Epithelial cell of proximal tubule (primary cell): ENCODE measurements at regions not wholly inside any gene's neighbourhood (a gene's known extent, or its start where the extent isn't known, plus 50 kb on each side); places are given as distances from the start of the nearest gene placed in this dataset.
"Not testable (repeated sequence)": the region's sequence is repeated elsewhere in the genome, so short reads cannot be mapped to it uniquely, and the experiment has no call there.

Experiments
- DNase-seq: peaks from one replicate; pipeline ENCODE4 v3.0.0-alpha.2; 2011; ENCODE audit warnings: low read depth
- H3K4me3 ChIP-seq: 2 replicates; pipeline ENCODE4 v1.5.1; 2011; ENCODE audit warnings: low read depth, mild to moderate bottlenecking, low read length
- TF ChIP-seq, protein P1 (sequence below): conservative IDR thresholded peaks from 2 replicates; pipeline ENCODE4 v1.5.1; 2012; ENCODE audit warnings: low read depth, mild to moderate bottlenecking, low read length

DNA sequence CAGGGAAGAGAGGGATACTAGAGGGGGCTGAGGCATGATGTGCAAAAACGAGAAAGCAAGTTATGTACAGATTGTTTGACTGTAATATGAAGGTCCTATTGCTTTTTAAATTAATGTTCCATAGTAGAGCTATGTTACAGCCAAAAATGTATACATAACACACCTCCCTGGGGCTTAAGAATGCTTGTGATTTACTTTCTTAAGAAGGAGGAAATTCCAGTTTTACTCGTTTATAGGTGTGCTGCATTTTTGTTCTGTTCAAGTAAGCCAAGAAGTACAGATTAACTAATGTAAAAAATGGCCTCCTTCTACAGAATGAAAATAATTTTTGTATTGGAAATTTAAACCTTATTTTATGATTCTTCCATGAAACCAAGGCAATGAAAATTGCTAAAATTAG lies 614.4 kb upstream of the NR3C2 start:
- no peak overlapping the region for H3K4me3 ChIP-seq
- TF ChIP-seq, protein P1, sequence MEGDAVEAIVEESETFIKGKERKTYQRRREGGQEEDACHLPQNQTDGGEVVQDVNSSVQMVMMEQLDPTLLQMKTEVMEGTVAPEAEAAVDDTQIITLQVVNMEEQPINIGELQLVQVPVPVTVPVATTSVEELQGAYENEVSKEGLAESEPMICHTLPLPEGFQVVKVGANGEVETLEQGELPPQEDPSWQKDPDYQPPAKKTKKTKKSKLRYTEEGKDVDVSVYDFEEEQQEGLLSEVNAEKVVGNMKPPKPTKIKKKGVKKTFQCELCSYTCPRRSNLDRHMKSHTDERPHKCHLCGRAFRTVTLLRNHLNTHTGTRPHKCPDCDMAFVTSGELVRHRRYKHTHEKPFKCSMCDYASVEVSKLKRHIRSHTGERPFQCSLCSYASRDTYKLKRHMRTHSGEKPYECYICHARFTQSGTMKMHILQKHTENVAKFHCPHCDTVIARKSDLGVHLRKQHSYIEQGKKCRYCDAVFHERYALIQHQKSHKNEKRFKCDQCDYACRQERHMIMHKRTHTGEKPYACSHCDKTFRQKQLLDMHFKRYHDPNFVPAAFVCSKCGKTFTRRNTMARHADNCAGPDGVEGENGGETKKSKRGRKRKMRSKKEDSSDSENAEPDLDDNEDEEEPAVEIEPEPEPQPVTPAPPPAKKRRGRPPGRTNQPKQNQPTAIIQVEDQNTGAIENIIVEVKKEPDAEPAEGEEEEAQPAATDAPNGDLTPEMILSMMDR = no peak
- no peak for DNase-seq

DNA sequence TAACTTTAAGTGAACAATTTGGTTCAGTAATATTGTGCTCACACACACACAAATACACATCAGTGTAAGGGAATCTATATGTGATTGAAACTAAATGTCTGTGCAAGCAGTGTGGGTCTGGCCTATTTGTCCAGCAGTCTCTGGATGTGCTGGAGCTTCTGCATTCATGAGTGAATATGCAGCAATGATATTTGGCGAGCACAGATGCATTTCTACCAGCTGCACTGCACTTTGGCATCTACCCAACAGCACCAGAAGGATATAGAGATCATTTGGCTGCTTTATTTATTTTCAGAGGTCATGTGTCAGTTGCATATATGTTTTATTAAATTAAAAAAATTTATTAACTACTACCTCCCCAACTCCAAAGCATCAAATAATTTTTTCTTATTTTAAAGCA lies 613.4 kb upstream of the NR3C2 start:
- H3K4me3 ChIP-seq = no peak overlapping the region
- TF ChIP-seq, protein P1 = no peak
- no peak for DNase-seq

DNA sequence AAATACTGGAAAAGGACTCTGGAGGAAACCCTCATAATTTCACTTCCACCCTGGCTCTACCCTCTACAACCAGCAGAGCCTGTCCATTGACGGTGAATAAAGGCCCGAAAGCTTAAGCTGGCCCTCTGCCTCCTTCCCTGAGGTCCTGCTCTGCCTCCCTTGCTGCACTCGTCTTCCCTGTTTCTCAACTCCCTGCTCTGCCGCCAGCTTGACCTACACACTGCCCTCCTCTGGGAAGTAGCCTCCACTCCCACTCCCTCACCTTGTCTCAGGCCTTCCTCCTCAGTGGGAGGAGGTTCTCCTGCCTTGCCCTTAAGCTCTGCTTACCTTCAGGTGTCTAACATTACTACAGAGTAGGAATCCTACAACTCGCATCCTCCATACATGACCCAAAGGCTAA lies 608.6 kb upstream of the NR3C2 start:
- TF ChIP-seq, protein P1 = no peak
- DNase-seq = no peak
- no peak overlapping the region for H3K4me3 ChIP-seq

DNA sequence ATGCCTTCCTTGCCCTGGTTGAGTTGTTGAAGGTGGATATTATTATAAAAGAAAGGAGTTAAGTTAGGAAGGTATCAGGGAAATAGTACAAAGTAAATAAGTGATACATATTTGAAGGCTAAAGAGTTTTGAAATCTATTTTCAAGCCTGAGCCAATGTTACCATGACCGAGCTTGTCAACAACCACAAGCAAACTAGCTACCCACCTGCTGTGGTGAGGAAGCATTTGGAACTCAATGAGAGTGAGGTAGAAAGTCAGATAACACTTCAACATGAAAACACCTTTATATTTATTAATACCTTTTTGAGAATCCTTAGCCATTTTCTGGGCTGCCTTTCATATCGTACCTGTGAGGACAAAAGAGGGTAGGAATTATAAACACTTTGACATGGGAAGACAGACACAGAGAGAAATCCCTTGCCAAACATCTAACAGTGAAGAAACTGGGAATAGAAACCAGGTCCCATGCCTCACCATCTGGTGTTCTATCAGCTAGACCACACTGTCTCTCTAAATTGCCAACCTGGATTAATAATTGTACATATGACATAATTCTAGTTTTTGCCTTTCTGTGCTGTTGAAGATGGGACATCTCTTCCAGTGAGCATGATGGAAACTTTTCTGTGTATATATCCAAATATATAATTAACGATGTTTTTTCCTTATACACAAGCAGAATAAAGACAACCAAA lies 606.4 kb upstream of the NR3C2 start:
- TF ChIP-seq, protein P1 = no peak
- H3K4me3 ChIP-seq = no peak overlapping the region
- DNase-seq = no peak

DNA sequence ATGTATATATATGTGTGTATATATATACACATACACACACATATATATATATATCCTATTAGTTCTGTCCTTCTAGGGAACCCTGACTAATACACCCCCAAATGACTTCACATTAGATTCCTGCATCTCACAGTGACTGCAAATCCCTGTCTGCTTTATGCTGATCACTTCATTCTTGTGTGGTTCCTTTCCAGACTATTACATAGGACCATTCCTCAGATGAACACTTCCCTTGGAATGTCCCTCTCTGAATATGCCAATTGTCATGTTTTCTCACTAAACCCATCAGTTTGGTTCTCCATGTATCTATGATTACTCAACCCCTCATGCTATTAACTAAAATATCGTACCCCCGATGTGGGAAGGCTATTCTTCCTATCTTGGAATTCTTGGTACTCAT lies 605.2 kb upstream of the NR3C2 start:
- no peak overlapping the region for H3K4me3 ChIP-seq
- no peak for DNase-seq
- TF ChIP-seq, protein P1 = no peak

DNA sequence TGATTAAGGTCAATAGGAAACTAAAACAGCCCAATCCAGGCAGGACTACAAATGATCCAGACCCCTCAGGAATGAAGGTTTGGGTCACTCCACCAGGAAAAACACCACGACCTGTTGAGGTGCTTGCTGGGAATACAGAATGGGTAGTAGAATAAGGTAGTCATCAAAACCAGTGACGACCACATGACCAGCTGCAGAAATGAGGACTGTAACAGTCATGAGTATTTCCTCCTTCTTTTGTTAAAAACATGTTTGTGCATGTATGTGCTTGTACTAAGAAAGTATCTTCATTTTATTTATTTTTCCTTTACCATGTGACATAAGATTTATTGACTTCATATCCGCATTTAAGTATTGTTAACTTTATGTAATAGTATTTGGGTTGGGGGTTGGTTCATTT lies 603.5 kb upstream of the NR3C2 start:
- H3K4me3 ChIP-seq = no peak overlapping the region
- TF ChIP-seq, protein P1 = no peak
- no peak for DNase-seq

DNA sequence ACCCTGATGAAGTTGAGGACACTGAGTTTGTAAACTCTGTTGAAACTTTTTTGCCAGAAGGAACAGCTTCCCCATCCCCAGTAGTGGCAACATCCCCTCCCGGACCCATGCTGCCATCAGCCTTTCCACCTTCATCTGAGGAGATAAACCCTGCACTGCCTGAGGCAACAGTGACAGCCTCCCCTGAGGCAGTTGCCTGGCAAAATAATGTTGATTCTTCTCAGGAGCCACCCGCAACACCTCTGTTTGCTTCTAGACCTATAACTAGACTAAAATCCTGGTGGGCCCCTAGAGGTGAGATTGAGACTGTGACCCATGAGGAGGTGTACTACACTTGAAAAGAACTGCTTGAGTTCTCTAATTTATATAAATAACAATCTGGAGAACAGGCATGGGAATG lies 597.6 kb upstream of the NR3C2 start:
- H3K4me3 ChIP-seq, DNase-seq: not testable (repeated sequence)
